ENCODE measurements at regions not wholly inside any gene's neighbourhood (a gene's known extent, or its start where the extent isn't known, plus 50 kb on each side); places are given as distances from the start of the nearest gene placed in this dataset.

DNA sequence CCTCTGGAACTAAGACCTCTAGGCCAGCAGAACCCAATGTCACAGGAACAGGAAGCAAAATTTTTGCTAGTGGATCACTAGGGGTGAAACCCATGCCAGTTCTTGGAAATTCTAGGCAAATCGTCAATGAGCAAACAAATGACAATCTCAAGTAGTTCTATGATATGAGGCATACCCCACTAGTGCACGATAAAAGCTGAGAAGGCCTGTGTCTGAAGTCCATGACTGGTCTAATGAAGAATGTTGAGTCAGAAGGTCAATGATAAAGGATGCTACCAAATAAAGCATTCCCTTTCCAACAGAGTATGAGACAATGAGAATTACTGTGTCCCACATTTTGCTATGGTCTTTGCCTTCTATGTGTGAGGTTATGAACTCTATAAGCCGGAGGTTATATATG lies 149.4 kb upstream of the NOX3 start:
- no peak for TF ChIP-seq GATA2 (IDR thresholded peaks at IDR 0.05; ENCODE audit: low read depth, low read length)
- TF ChIP-seq GATA3 (IDR thresholded peaks at IDR 0.05; ENCODE audit: low read depth, low read length) = no peak
